ENCODE measurements at regions not wholly inside any gene's neighbourhood (a gene's known extent, or its start where the extent isn't known, plus 50 kb on each side); places are given as distances from the start of the nearest gene placed in this dataset.

GRCh38 chr4:126742048-126742447 lies 890.7 kb upstream of the INTU start:
- TF ChIP-seq CTCF (IDR thresholded peaks at IDR 0.05; ENCODE audit: insufficient read depth, low read length), result no peak
- no peak for TF ChIP-seq POLR2AphosphoS5 (IDR thresholded peaks at IDR 0.05; ENCODE audit: low read depth)
- no peak for TF ChIP-seq GABPA (IDR thresholded peaks at IDR 0.05; ENCODE audit: low read depth)

All from HL-60 (cell line).